ENCODE measurements at regions not wholly inside any gene's neighbourhood (a gene's known extent, or its start where the extent isn't known, plus 50 kb on each side); places are given as distances from the start of the nearest gene placed in this dataset.

DNA sequence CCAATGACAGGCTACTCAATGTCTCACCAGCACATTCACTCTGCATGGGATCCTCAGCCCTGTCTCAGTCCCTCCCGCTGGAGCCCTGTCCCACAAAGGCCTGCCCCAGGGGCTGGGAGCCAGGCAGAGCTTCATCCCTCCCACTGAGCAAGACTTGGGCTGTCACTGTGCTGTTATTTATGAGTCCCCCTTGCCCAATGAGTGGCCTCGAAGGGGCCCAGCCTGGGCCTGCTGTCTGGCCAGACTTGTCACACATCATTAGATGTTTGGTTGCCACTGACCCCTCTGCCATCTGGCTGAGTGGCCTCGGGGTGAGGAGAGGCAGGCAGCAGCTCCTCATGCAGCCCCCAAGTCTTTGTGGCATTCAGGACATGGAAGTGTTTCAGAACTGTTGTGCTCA lies 330.6 kb upstream of the SKOR2 start:
- H3K27ac ChIP-seq (ENCODE audit: insufficient read depth, low read depth, low read length), result no peak overlapping the region
- intact Hi-C loops (cut with micrococcal nuclease) (no loop called here), dilution Hi-C loops (cut with MboI; ENCODE audit: extremely low pct_ligation_motif_present, low sequenced_read_pairs) (no loop called here)
- no peak overlapping the region for H3K9ac ChIP-seq (replicated peaks; ENCODE audit: extremely low read depth, insufficient read depth, low read length)
- POLR2A ChIA-PET, result no interaction called here
- H3K9me3 ChIP-seq (replicated peaks; ENCODE audit: control insufficient read depth, insufficient read depth, low read length), result no peaks in the 10 kb centered on the region
- no peaks in the 10 kb centered on the region for H3K27me3 ChIP-seq (ENCODE audit: control insufficient read depth in 2 of 2, insufficient read depth in 2 of 2, low read length in 2 of 2)
- CTCF ChIA-PET, result no interaction called here
- no peak overlapping the region for H3K4me3 ChIP-seq (replicated peaks in 1 of 3; ENCODE audit: insufficient read depth in 1 of 3, low read depth in 1 of 3, low read length in 3 of 3)
- H2AFZ ChIP-seq (ENCODE audit: low read depth, low read length), result no peak overlapping the region
- no peaks in the 10 kb centered on the region for H4K20me1 ChIP-seq (replicated peaks; ENCODE audit: control insufficient read depth, extremely low read depth, insufficient read depth, low read length)
- no peaks in the 10 kb centered on the region for H3K36me3 ChIP-seq (ENCODE audit: control insufficient read depth in 2 of 2, extremely low read depth in 1 of 2, insufficient read depth in 2 of 2, low read length in 2 of 2)
- no peak overlapping the region for H3K4me2 ChIP-seq (ENCODE audit: insufficient read depth, low read length)
- no peaks in the 10 kb centered on the region for H3K79me2 ChIP-seq (ENCODE audit: control insufficient read depth, insufficient read depth, low read length)
- BruUV-seq (replicated peaks), result no TSS peak
- no peaks in the 10 kb centered on the region for H3K9me1 ChIP-seq (replicated peaks; ENCODE audit: control insufficient read depth, extremely low read depth, insufficient read depth, low read length)
- TF ChIP-seq POLR2AphosphoS5 (IDR thresholded peaks at IDR 0.05; ENCODE audit: insufficient read depth, low read depth, low read length) (no peak), EZH2 (IDR thresholded peaks at IDR 0.05; ENCODE audit: borderline replicate concordance, low read depth, low read length, severe bottlenecking) (no peak), POLR2A (IDR thresholded peaks at IDR 0.05; ENCODE audit: low read depth, low read length) (no peak), CTCF (IDR thresholded peaks at IDR 0.05; ENCODE audit: extremely low read depth in 1 of 2, insufficient read depth in 1 of 2, low read depth in 1 of 2, low read length in 2 of 2) (no peak), JUN (IDR thresholded peaks at IDR 0.05; ENCODE audit: borderline replicate concordance, insufficient read depth, insufficient read length, low read depth) (no peak), FOS (IDR thresholded peaks at IDR 0.05; ENCODE audit: borderline replicate concordance, insufficient read depth, low read length) (no peak)
- no peaks in the 10 kb centered on the region for H3K4me1 ChIP-seq (ENCODE audit: control insufficient read depth, extremely low read depth, insufficient read depth, low read length)
- DNase-seq (ENCODE audit: low read depth, low spot score), result no peak
- no peak for FAIRE-seq

DNA sequence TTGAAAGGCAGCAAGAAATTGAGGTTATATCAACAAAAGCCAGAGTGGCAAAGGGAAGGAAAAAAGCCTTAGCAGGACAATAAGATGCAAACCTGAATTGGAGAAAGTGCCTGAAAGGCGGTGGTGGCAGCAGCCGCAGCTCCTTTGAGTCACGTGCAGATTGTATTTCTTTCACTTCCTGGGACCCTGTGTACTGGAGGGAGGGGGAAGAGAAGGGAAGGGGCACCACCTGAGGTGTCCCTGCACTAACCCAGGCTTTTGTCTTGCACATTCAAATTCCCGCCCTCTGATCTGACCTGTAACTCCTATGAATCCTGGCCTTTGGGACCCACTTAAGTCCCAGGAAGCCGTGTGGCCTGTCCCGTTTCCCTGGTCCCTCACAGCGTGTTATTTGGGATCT lies 326.1 kb upstream of the SKOR2 start:
- FAIRE-seq (no peak), DNase-seq (ENCODE audit: low read depth, low spot score) (no peak)
- H4K20me1 ChIP-seq (replicated peaks; ENCODE audit: control insufficient read depth, extremely low read depth, insufficient read depth, low read length), result no peaks in the 10 kb centered on the region
- BruUV-seq (replicated peaks), result no TSS peak
- no peak overlapping the region for H3K4me3 ChIP-seq (replicated peaks in 1 of 3; ENCODE audit: insufficient read depth in 1 of 3, low read depth in 1 of 3, low read length in 3 of 3)
- H3K36me3 ChIP-seq (ENCODE audit: control insufficient read depth in 2 of 2, extremely low read depth in 1 of 2, insufficient read depth in 2 of 2, low read length in 2 of 2), result no peaks in the 10 kb centered on the region
- TF ChIP-seq POLR2A (IDR thresholded peaks at IDR 0.05; ENCODE audit: low read depth, low read length), result no peak
- intact Hi-C loops (cut with micrococcal nuclease), result no loop called here
- H3K79me2 ChIP-seq (ENCODE audit: control insufficient read depth, insufficient read depth, low read length), result no peaks in the 10 kb centered on the region
- H2AFZ ChIP-seq (ENCODE audit: low read depth, low read length), result no peak overlapping the region
- H3K9me3 ChIP-seq (replicated peaks; ENCODE audit: control insufficient read depth, insufficient read depth, low read length), result no peaks in the 10 kb centered on the region
- no peak overlapping the region for H3K27ac ChIP-seq (ENCODE audit: insufficient read depth, low read depth, low read length)
- CTCF ChIA-PET, result no interaction called here
- POLR2A ChIA-PET, result no interaction called here
- no peak overlapping the region for H3K9ac ChIP-seq (replicated peaks; ENCODE audit: extremely low read depth, insufficient read depth, low read length)
- no peaks in the 10 kb centered on the region for H3K27me3 ChIP-seq (ENCODE audit: control insufficient read depth in 2 of 2, insufficient read depth in 2 of 2, low read length in 2 of 2)
- no peaks in the 10 kb centered on the region for H3K4me1 ChIP-seq (ENCODE audit: control insufficient read depth, extremely low read depth, insufficient read depth, low read length)
- no peaks in the 10 kb centered on the region for H3K9me1 ChIP-seq (replicated peaks; ENCODE audit: control insufficient read depth, extremely low read depth, insufficient read depth, low read length)
- H3K4me2 ChIP-seq (ENCODE audit: insufficient read depth, low read length), result no peak overlapping the region
- dilution Hi-C loops (cut with MboI; ENCODE audit: extremely low pct_ligation_motif_present, low sequenced_read_pairs), result no loop called here
